Panc1 (cell line): ENCODE measurements at regions not wholly inside any gene's neighbourhood (a gene's known extent, or its start where the extent isn't known, plus 50 kb on each side); places are given as distances from the start of the nearest gene placed in this dataset.

Experiments used
- ATAC-seq: fragments of 200-7000 bp; cut with Tn5 transposase; 2 replicates; pipeline ENCODE4 v1.9.1; 2020; ENCODE audit warnings: mild to moderate bottlenecking, moderate library complexity
- BruUV-seq: library from RNA; stranded (reverse); fragments of 400-500 nt; replicated peaks from 2 replicates; lab custom pipeline; 2021; lab: Mats Ljungman, UMichigan
- CTCF ChIA-PET: fragments of 300-600 bp; sonication (Branson Sonifier 250); formaldehyde crosslinking; loops from one replicate; lab custom pipeline; 2022; ENCODE audit warnings: antibody characterized with exemption; lab: Charles Lee
- POLR2A ChIA-PET: fragments of 300-600 bp; sonication (Branson Sonifier 250); formaldehyde crosslinking; loops from one replicate; lab custom pipeline; 2022; ENCODE audit warnings: antibody characterized with exemption; lab: Charles Lee
- DNase-seq: peaks from one replicate; pipeline ENCODE4 v3.0.0-alpha.2; 2010; ENCODE audit warnings: low read depth, low spot score
- H3K27ac ChIP-seq: 2 replicates; pipeline ENCODE4 v1.5.1; 2011; ENCODE audit warnings: mild to moderate bottlenecking, low read length, inconsistent platforms
- H3K27me3 ChIP-seq: fragments of 200-500 bp; sonication (Bioruptor generic); 2 replicates; pipeline ENCODE4 v1.6.0; 2014; ENCODE audit warnings: low read length, inconsistent platforms; ENCODE audit not compliant: control insufficient read depth, insufficient read depth
- H3K36me3 ChIP-seq: fragments of 200-500 bp; sonication (Bioruptor generic); 2 replicates; pipeline ENCODE4 v1.5.1; 2014; ENCODE audit warnings: inconsistent platforms, mild to moderate bottlenecking, low read length, moderate library complexity; ENCODE audit not compliant: control insufficient read depth, insufficient read depth
- H3K4me1 ChIP-seq: 2 replicates; pipeline ENCODE4 v1.5.1; 2011; ENCODE audit warnings: inconsistent platforms, mild to moderate bottlenecking, low read length, moderate library complexity; ENCODE audit not compliant: control insufficient read depth, insufficient read depth
- H3K4me3 ChIP-seq, 2 experiments: 2 replicates each; pipeline ENCODE4 v1.5.1; 2011 to 2012; ENCODE audit warnings: low read depth in 2 of 2, low read length in 2 of 2, mild to moderate bottlenecking in 2 of 2, inconsistent platforms in 1 of 2, moderate library complexity in 1 of 2
- H3K9me3 ChIP-seq: fragments of 200-500 bp; sonication (Bioruptor generic); 2 replicates; pipeline ENCODE4 v1.5.1; 2014; ENCODE audit warnings: low read depth, mild to moderate bottlenecking, inconsistent platforms, low read length, moderate library complexity; ENCODE audit not compliant: control insufficient read depth, insufficient read depth
- POLR2AphosphoS5 ChIP-seq: IDR thresholded peaks from 2 replicates; pipeline ENCODE4 v1.6.1; 2012; ENCODE audit warnings: mild to moderate bottlenecking, low read depth, low read length, moderate library complexity
- SIN3A ChIP-seq: IDR thresholded peaks from 2 replicates; pipeline ENCODE4 v1.6.1; 2012; ENCODE audit warnings: low read depth, mild to moderate bottlenecking, low read length, moderate library complexity, borderline replicate concordance; ENCODE audit not compliant: insufficient read depth
- TCF7L2 ChIP-seq: IDR thresholded peaks from 2 replicates; pipeline ENCODE4 v1.6.1; 2011; ENCODE audit warnings: mild to moderate bottlenecking, low read depth, low read length, inconsistent platforms
- in situ Hi-C: cut with HindIII; loops from 2 replicates; pipeline ENCODE4 v1.10.0; 2016; ENCODE audit warnings: low sequenced_read_pairs, low pct_unique_long_range_greater_than_20kb
- intact Hi-C: fragments of 100-400 bp; cut with micrococcal nuclease; formaldehyde crosslinking; loops from one replicate; pipeline ENCODE4 v1.10.0; 2022; ENCODE audit not compliant: unreplicated experiment
- TF ChIP-seq, protein P1 (sequence below): fragments of 450-650 bp; IDR thresholded peaks from 2 replicates; pipeline ENCODE4 v1.5.1; 2017; ENCODE audit warnings: mild to moderate bottlenecking
- TF ChIP-seq, protein P2 (sequence below), 2 experiments: IDR thresholded peaks; 2 replicates each; pipeline ENCODE4 v1.6.1; 2011 to 2012; ENCODE audit warnings: low read depth in 2 of 2, control low read depth in 1 of 2, low read length in 1 of 2, mild to moderate bottlenecking in 1 of 2, moderate library complexity in 1 of 2; ENCODE audit not compliant: insufficient read depth in 1 of 2

DNA sequence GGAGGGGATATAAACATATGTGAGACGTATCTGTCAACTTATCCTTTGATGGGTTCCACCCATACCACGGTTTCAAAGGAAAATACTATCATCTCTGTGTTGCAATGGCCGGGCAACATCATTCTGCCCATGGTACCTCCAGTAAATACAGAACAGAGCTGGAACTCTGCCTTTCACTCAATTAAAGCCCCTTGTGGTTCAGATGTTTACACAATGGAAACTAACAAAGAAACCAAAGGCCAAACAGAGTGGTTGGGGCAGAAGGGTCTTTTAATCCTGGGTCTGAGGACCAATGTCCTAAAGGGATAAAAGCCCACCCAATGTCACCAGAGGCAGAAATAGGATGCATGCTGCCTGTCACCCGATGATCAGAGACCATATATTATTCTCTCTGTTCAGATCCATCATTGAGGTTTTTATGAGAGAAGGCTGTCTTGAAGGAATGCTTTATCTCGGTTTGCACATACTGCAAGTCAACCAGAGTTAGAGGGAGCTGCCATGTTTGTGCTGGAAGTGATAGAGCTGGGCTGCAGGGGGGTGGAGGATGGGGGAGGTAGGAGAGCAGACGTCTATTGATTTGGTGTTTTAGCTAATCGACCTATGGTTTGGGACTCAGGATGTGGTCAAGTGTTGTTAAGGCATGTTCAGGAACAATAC lies 105.4 kb upstream of the FRMD4A start:
- BruUV-seq: no TSS peak
- no peak for ATAC-seq
- POLR2A ChIA-PET: interaction anchor here (0.6 to 0.7 kb wide), 2 partner anchors 105 to 176 kb away, joined by 3 read pairs; no protein-coding TSS in a partner anchor

DNA sequence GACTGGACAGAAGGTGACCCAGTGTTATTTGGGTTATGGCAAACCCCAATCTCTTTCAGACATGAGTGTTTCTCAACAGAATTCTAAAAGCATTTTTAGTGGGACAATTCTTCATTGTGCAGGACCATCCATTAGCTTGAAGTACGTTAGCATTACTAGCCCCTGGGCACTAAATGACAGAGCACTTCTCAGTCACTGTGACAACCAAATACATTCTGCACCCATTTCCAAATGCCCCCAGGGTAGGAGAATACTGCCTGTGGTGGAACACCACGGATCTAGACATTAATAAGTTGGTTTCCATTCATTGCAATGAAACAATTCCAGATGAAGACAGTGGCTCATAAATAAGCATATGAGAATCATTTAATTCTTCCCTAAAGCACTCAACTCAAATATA lies 102.4 kb upstream of the FRMD4A start:
- Histone ChIP-seq H3K4me1 (no peaks in the 10 kb centered on the region), H3K9me3 (no peaks in the 10 kb centered on the region), H3K27me3 (no peaks in the 10 kb centered on the region), H3K4me3 (no peak overlapping the region), H3K36me3 (no peaks in the 10 kb centered on the region), H3K27ac (no peak overlapping the region)
- BruUV-seq: no TSS peak
- ChIA-PET CTCF (no interaction called here), POLR2A (no interaction called here)
- no peak for ATAC-seq
- in situ Hi-C loops: no loop called here
- no peak for DNase-seq
- intact Hi-C loops: no loop called here
- TF ChIP-seq, protein P1, sequence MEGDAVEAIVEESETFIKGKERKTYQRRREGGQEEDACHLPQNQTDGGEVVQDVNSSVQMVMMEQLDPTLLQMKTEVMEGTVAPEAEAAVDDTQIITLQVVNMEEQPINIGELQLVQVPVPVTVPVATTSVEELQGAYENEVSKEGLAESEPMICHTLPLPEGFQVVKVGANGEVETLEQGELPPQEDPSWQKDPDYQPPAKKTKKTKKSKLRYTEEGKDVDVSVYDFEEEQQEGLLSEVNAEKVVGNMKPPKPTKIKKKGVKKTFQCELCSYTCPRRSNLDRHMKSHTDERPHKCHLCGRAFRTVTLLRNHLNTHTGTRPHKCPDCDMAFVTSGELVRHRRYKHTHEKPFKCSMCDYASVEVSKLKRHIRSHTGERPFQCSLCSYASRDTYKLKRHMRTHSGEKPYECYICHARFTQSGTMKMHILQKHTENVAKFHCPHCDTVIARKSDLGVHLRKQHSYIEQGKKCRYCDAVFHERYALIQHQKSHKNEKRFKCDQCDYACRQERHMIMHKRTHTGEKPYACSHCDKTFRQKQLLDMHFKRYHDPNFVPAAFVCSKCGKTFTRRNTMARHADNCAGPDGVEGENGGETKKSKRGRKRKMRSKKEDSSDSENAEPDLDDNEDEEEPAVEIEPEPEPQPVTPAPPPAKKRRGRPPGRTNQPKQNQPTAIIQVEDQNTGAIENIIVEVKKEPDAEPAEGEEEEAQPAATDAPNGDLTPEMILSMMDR: no peak
- no peak for TF ChIP-seq POLR2AphosphoS5
- TF ChIP-seq SIN3A: no peak
- TF ChIP-seq TCF7L2: no peak
- TF ChIP-seq, protein P2, sequence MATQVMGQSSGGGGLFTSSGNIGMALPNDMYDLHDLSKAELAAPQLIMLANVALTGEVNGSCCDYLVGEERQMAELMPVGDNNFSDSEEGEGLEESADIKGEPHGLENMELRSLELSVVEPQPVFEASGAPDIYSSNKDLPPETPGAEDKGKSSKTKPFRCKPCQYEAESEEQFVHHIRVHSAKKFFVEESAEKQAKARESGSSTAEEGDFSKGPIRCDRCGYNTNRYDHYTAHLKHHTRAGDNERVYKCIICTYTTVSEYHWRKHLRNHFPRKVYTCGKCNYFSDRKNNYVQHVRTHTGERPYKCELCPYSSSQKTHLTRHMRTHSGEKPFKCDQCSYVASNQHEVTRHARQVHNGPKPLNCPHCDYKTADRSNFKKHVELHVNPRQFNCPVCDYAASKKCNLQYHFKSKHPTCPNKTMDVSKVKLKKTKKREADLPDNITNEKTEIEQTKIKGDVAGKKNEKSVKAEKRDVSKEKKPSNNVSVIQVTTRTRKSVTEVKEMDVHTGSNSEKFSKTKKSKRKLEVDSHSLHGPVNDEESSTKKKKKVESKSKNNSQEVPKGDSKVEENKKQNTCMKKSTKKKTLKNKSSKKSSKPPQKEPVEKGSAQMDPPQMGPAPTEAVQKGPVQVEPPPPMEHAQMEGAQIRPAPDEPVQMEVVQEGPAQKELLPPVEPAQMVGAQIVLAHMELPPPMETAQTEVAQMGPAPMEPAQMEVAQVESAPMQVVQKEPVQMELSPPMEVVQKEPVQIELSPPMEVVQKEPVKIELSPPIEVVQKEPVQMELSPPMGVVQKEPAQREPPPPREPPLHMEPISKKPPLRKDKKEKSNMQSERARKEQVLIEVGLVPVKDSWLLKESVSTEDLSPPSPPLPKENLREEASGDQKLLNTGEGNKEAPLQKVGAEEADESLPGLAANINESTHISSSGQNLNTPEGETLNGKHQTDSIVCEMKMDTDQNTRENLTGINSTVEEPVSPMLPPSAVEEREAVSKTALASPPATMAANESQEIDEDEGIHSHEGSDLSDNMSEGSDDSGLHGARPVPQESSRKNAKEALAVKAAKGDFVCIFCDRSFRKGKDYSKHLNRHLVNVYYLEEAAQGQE (IDR thresholded peaks at IDR 0.05; ENCODE audit: insufficient read depth in 1 of 2, low read depth in 2 of 2, low read length in 1 of 2): no peak

More for the DNA sequence above, 105.4 kb upstream of the FRMD4A start:
- no peak for DNase-seq
- no peak for TF ChIP-seq TCF7L2
- TF ChIP-seq, protein P2 (IDR thresholded peaks at IDR 0.05; ENCODE audit: insufficient read depth in 1 of 2, low read depth in 2 of 2, low read length in 1 of 2): no peak
- Histone ChIP-seq H3K27me3 (no peaks in the 10 kb centered on the region), H3K9me3 (no peaks in the 10 kb centered on the region), H3K4me3 (no peak overlapping the region), H3K4me1 (no peaks in the 10 kb centered on the region), H3K36me3 (no peaks in the 10 kb centered on the region), H3K27ac (no peak overlapping the region)
- in situ Hi-C loops: no loop called here
- intact Hi-C loops: no loop called here
- CTCF ChIA-PET: no interaction called here
